PC-3 (cell line): ENCODE measurements at regions not wholly inside any gene's neighbourhood (a gene's known extent, or its start where the extent isn't known, plus 50 kb on each side); places are given as distances from the start of the nearest gene placed in this dataset.

Experiments
- ATAC-seq: fragments of 200-7000 bp; cut with Tn5 transposase; 2 replicates; pipeline ENCODE4 v1.9.1; 2020; ENCODE audit warnings: mild to moderate bottlenecking, moderate library complexity
- BruUV-seq: library from RNA; stranded (reverse); fragments of 400-500 nt; replicated peaks from 2 replicates; lab custom pipeline; 2021; lab: Mats Ljungman, UMichigan
- CTCF ChIA-PET: fragments of 300-600 bp; sonication (Branson Sonifier 250); formaldehyde crosslinking; loops from one replicate; lab custom pipeline; 2022; ENCODE audit warnings: antibody characterized with exemption; lab: Charles Lee
- POLR2A ChIA-PET: fragments of 300-600 bp; sonication (Branson Sonifier 250); formaldehyde crosslinking; loops from one replicate; lab custom pipeline; 2022; ENCODE audit warnings: antibody characterized with exemption; ENCODE audit not compliant: unreplicated experiment; lab: Charles Lee
- DNase-seq: peaks from one replicate; pipeline ENCODE4 v3.0.0-alpha.2; 2015
- H2AFZ ChIP-seq: fragments of 300-600 bp; sonication (generic); 2 replicates; pipeline ENCODE4 v1.6.0; 2016; ENCODE audit warnings: antibody characterized with exemption, low read length
- H3F3A ChIP-seq: fragments of 300-600 bp; sonication (generic); one replicate; pipeline ENCODE4 v1.6.0; 2017; ENCODE audit warnings: antibody characterized with exemption, low read length, control low read depth, mild to moderate bottlenecking; ENCODE audit not compliant: unreplicated experiment
- H3K27ac ChIP-seq: fragments of 300-600 bp; sonication (generic); 2 replicates; pipeline ENCODE4 v1.5.1; 2016; ENCODE audit warnings: mild to moderate bottlenecking, low read length
- H3K27me3 ChIP-seq: fragments of 300-600 bp; sonication (generic); 2 replicates; pipeline ENCODE4 v1.6.1; 2016; ENCODE audit warnings: low read length, mixed read lengths
- H3K36me3 ChIP-seq: fragments of 300-600 bp; sonication (generic); 2 replicates; pipeline ENCODE4 v1.6.1; 2016; ENCODE audit warnings: low read depth, mixed run types, low read length, mixed read lengths
- H3K4me1 ChIP-seq: fragments of 300-600 bp; sonication (generic); 2 replicates; pipeline ENCODE4 v1.5.1; 2016; ENCODE audit warnings: low read length; ENCODE audit not compliant: insufficient read depth
- H3K4me2 ChIP-seq: fragments of 300-600 bp; sonication (generic); 2 replicates; pipeline ENCODE4 v1.6.0; 2016; ENCODE audit warnings: low read length
- H3K4me3 ChIP-seq: fragments of 300-600 bp; sonication (generic); 2 replicates; pipeline ENCODE4 v1.5.1; 2016; ENCODE audit warnings: mild to moderate bottlenecking, low read length, mixed read lengths
- H3K79me2 ChIP-seq: fragments of 300-600 bp; sonication (generic); 2 replicates; pipeline ENCODE4 v1.6.1; 2017; ENCODE audit warnings: low read length, mixed read lengths
- H3K9ac ChIP-seq: fragments of 300-600 bp; sonication (generic); 2 replicates; pipeline ENCODE4 v1.6.0; 2016; ENCODE audit warnings: mild to moderate bottlenecking, low read length
- H3K9me2 ChIP-seq: fragments of 300-600 bp; sonication (generic); replicated peaks from 2 replicates; pipeline ENCODE4 v1.6.1; 2016; ENCODE audit warnings: mixed run types, low read length, mixed read lengths
- H3K9me3 ChIP-seq: fragments of 300-600 bp; sonication (generic); 2 replicates; pipeline ENCODE4 v1.6.1; 2016; ENCODE audit warnings: low read length, mixed read lengths
- H4K20me1 ChIP-seq: fragments of 300-600 bp; sonication (generic); 2 replicates; pipeline ENCODE4 v1.6.1; 2016; ENCODE audit warnings: low read length, mixed read lengths
- EZH2 ChIP-seq: fragments of 300-600 bp; sonication (generic); IDR thresholded peaks from one replicate; pipeline ENCODE4 v1.6.1; 2017; ENCODE audit warnings: antibody characterized with exemption, mild to moderate bottlenecking, low read length; ENCODE audit not compliant: unreplicated experiment
- EZH2phosphoT487 ChIP-seq: fragments of 300-600 bp; sonication (generic); IDR thresholded peaks from 2 replicates; pipeline ENCODE4 v1.6.1; 2018; ENCODE audit warnings: mild to moderate bottlenecking, antibody characterized with exemption, low read length, borderline replicate concordance
- intact Hi-C: fragments of 100-400 bp; cut with micrococcal nuclease; formaldehyde crosslinking; loops from 2 replicates; pipeline ENCODE4 v1.9.0; 2023
- TF ChIP-seq, protein P1 (sequence below): fragments of 300-600 bp; sonication (generic); conservative IDR thresholded peaks from 2 replicates; pipeline ENCODE4 v1.5.1; 2017; ENCODE audit warnings: antibody characterized with exemption, low read depth, mild to moderate bottlenecking, low read length

DNA sequence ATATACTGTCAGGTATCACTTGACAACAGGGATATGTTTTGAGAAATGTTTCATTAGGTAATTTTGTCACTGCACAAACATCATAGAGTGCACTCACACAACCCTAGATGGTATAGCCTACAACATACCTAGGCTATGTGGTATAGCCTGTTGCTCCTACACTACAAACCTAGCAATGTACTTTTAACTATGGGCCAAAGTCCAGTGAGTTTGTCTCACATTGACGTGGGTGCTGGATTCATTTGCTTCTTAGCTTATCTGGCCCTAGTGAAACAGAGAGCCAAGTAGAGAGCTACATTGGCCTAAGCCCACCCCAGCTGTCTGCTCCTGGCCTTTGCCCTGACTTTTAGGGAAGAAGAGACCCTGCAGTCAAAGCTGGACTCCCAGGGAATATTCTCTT, 180.7 kb upstream of the EGFLAM start:
- intact Hi-C loops: no loop called here
- ATAC-seq: no peak
- no TSS peak for BruUV-seq
- H3F3A ChIP-seq: no peaks in the 10 kb centered on the region
- H3K4me2 ChIP-seq: no peak overlapping the region
- H3K4me3 ChIP-seq: no peak overlapping the region
- peaks cover 59% of the 10 kb centered on the region for H3K27me3 ChIP-seq
- ChIA-PET POLR2A (no interaction called here), CTCF (no interaction called here)
- H3K9me3 ChIP-seq: no peaks in the 10 kb centered on the region
- no peaks in the 10 kb centered on the region for H3K79me2 ChIP-seq
- H3K9ac ChIP-seq: no peak overlapping the region
- H3K36me3 ChIP-seq: no peaks in the 10 kb centered on the region
- no peak overlapping the region for H2AFZ ChIP-seq
- TF ChIP-seq EZH2phosphoT487: no peak
- TF ChIP-seq EZH2: no peak
- TF ChIP-seq, protein P1, sequence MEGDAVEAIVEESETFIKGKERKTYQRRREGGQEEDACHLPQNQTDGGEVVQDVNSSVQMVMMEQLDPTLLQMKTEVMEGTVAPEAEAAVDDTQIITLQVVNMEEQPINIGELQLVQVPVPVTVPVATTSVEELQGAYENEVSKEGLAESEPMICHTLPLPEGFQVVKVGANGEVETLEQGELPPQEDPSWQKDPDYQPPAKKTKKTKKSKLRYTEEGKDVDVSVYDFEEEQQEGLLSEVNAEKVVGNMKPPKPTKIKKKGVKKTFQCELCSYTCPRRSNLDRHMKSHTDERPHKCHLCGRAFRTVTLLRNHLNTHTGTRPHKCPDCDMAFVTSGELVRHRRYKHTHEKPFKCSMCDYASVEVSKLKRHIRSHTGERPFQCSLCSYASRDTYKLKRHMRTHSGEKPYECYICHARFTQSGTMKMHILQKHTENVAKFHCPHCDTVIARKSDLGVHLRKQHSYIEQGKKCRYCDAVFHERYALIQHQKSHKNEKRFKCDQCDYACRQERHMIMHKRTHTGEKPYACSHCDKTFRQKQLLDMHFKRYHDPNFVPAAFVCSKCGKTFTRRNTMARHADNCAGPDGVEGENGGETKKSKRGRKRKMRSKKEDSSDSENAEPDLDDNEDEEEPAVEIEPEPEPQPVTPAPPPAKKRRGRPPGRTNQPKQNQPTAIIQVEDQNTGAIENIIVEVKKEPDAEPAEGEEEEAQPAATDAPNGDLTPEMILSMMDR: no peak
- H3K4me1 ChIP-seq: peaks cover 6% of the 10 kb centered on the region; the same call in 1 of the 2 replicates
- H4K20me1 ChIP-seq: no peaks in the 10 kb centered on the region
- H3K9me2 ChIP-seq: no peaks in the 10 kb centered on the region
- DNase-seq: no peak
- no peak overlapping the region for H3K27ac ChIP-seq

DNA sequence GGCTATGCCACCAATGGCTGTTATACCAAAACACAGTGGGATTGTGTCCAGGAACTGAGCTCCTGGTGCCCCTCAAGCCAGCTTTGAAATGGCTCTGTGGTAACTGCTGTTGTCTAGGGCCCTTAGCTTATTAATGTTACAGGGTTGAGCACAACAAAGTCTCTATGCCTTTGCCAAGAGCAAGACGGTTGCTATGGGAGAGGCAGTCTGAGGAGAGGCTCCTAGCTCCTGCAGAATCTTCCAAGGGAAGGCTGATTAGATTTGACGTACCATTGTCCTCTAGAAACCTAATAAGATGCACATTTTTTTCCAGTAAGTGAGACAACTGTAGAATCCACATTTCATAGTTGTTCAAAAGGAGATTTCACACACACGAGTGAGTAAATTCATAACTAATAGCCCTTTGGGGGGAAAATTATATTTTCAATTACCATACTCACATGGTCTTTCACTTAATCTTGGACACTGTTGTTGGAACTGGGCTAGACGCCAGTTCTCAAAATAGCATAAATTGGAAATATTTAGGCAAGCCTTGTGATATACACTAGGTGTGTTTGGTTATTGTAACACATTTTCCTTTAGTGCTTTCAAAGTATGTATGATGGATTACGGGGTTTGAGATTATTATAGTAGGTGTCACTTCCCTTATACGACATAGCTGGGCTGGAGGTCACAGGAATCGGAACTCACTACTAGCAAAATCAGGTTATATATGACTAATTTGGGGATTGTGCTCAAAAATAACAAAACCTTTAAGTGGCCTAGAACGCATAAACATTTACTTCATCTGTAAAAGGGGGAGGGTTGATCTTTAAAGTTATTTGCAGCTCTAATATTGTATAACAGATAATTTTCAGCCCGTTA, 186.3 kb upstream of the EGFLAM start:
- Histone ChIP-seq H3K27me3 (peaks cover 58% of the 10 kb centered on the region), H2AFZ (no peak overlapping the region), H3K4me3 (no peak overlapping the region), H3K9me2 (no peaks in the 10 kb centered on the region), H3F3A (no peaks in the 10 kb centered on the region), H3K9me3 (no peaks in the 10 kb centered on the region; the same call in 1 of the 2 replicates), H3K4me2 (no peak overlapping the region), H3K9ac (no peak overlapping the region), H3K27ac (no peak overlapping the region), H3K79me2 (no peaks in the 10 kb centered on the region), H3K4me1 (no peaks in the 10 kb centered on the region), H3K36me3 (no peaks in the 10 kb centered on the region), H4K20me1 (no peaks in the 10 kb centered on the region)
- no peak for DNase-seq
- no TSS peak for BruUV-seq
- no peak for TF ChIP-seq EZH2
- TF ChIP-seq, protein P1: no peak
- intact Hi-C loops: no loop called here
- ATAC-seq: no peak
- ChIA-PET POLR2A (no interaction called here), CTCF (no interaction called here)

DNA sequence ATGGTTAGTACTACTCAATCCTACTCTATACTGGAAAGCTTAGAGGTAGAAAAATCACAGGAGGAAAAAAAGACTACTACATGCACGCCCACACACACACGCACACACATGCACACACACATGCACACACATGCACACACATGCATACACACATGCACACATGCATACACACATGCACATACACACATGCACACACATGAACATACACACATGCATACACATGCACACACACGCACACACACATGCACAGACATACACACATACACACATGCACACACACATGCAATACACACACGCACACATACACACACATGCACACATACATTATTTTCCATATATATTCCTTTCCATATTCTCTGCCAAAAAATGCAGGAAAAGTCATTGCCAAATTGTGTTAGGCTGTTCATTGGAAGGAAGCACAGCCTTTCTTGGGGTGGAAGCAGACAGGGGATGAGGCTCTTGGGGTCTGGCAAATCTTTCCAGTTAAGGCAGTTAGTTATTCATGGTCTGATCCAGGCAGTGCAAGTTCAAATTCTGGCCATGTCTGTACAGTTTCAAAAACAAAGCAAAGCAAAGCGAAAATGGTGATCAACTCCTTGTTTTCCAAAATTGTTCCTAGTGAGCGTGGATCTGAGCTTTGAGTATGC, 187.9 kb upstream of the EGFLAM start:
- CTCF ChIA-PET: no interaction called here
- H3K4me2 ChIP-seq: no peak overlapping the region
- BruUV-seq: no TSS peak
- POLR2A ChIA-PET: no interaction called here
- intact Hi-C loops: no loop called here
- H2AFZ ChIP-seq: no peak overlapping the region
- H4K20me1 ChIP-seq: no peaks in the 10 kb centered on the region
- no peaks in the 10 kb centered on the region for H3K4me1 ChIP-seq
- no peaks in the 10 kb centered on the region; the same call in 1 of the 2 replicates for H3K9me3 ChIP-seq
- no peak for ATAC-seq
- no peaks in the 10 kb centered on the region for H3K79me2 ChIP-seq
- no peak for TF ChIP-seq EZH2phosphoT487
- TF ChIP-seq EZH2: no peak
- TF ChIP-seq, protein P1: no peak
- no peaks in the 10 kb centered on the region for H3K36me3 ChIP-seq
- no peaks in the 10 kb centered on the region for H3K9me2 ChIP-seq
- peaks cover 63% of the 10 kb centered on the region for H3K27me3 ChIP-seq
- H3F3A ChIP-seq: no peaks in the 10 kb centered on the region
- no peak for DNase-seq
- H3K27ac ChIP-seq: no peak overlapping the region
- H3K9ac ChIP-seq: no peak overlapping the region
- H3K4me3 ChIP-seq: no peak overlapping the region
